BLaER1 treated with 17β-estradiol and CSF1 and Interleukin-3, amounts not matched to agents 10 nM and 100 nM (cell line): ENCODE measurements at regions not wholly inside any gene's neighbourhood (a gene's known extent, or its start where the extent isn't known, plus 50 kb on each side); places are given as distances from the start of the nearest gene placed in this dataset.

Experiments used
- H3K27ac ChIP-seq, 11 experiments: shearing (Covaris generic); formaldehyde crosslinking; 2 replicates each; pipeline ENCODE4 v1.8.1; 2022
- H3K27me3 ChIP-seq, 11 experiments: shearing (Covaris generic); formaldehyde crosslinking; 2 replicates each; pipeline ENCODE4 v1.8.1; 2022
- H3K36me3 ChIP-seq, 11 experiments: shearing (Covaris generic); formaldehyde crosslinking; 2 replicates each; pipeline ENCODE4 v1.8.1; 2022
- H3K4me1 ChIP-seq, 10 experiments: shearing (Covaris generic); formaldehyde crosslinking; 2 replicates each; pipeline ENCODE4 v1.8.1; 2022
- H3K4me2 ChIP-seq, 11 experiments: shearing (Covaris generic); formaldehyde crosslinking; 2 replicates each; pipeline ENCODE4 v1.8.1; 2022
- H3K4me3 ChIP-seq, 10 experiments: shearing (Covaris generic); formaldehyde crosslinking; 2 replicates each; pipeline ENCODE4 v1.8.1; 2022
- H3K9ac ChIP-seq, 11 experiments: shearing (Covaris generic); formaldehyde crosslinking; 2 replicates each; pipeline ENCODE4 v1.8.1; 2022
- H3K9me3 ChIP-seq, 11 experiments: shearing (Covaris generic); formaldehyde crosslinking; replicated peaks in 1 of 11; 2 replicates each; pipeline ENCODE4 v1.8.1; 2022
- H4K20me1 ChIP-seq, 11 experiments: shearing (Covaris generic); formaldehyde crosslinking; 2 replicates each; pipeline ENCODE4 v1.8.1; 2022
- Cebpa-rat ChIP-seq, 11 experiments: shearing (Covaris generic); IDR thresholded peaks; 2 replicates each; pipeline ENCODE4 v1.8.1; 2022

- Histone ChIP-seq H3K4me2 (no peak overlapping the region), H3K27ac (no peak overlapping the region), H3K27me3 (no peaks in the 10 kb centered on the region), H3K36me3 (no peaks in the 10 kb centered on the region), H3K9me3 (peaks cover 0 to 3% (median 0%) of the 10 kb centered on the region in 11 experiments; a peak in 1 of 22 replicates), H3K9ac (no peak overlapping the region), H3K4me3 (no peak overlapping the region), H4K20me1 (no peaks in the 10 kb centered on the region), H3K4me1 (no peaks in the 10 kb centered on the region)
- no peak for TF ChIP-seq Cebpa-rat (IDR thresholded peaks at IDR 0.05)
These were observed 604.7 kb upstream of the EPHA6 start for GRCh38 chr3:96209699-96210098.

DNA sequence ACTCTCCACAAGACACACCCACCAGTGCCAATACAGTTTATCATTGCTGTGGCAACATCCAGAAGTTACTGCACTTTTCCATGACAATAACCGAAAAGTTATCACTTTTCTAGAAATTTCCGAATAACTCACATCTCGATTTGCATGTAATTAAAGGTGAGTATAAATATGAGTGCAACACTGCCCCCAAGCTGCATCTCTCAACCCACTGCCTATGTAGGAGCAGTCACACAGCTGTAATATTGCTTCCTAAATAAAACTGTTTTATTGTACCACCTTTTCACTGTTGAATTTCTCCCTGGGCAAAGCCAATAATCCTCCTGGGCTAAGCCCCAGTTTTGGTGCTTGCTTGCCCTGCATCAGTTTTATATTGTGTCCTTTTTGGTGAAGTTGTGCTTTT is 601.0 kb upstream of the EPHA6 start:
- Histone ChIP-seq H3K9ac (no peak overlapping the region), H3K9me3 (peaks cover 0 to 3% (median 0%) of the 10 kb centered on the region in 11 experiments; a peak in 1 of 22 replicates), H3K27me3 (no peaks in the 10 kb centered on the region), H3K4me1 (no peaks in the 10 kb centered on the region), H3K4me3 (no peak overlapping the region), H3K36me3 (no peaks in the 10 kb centered on the region), H3K4me2 (no peak overlapping the region), H4K20me1 (no peaks in the 10 kb centered on the region), H3K27ac (no peak overlapping the region)
- TF ChIP-seq Cebpa-rat (IDR thresholded peaks at IDR 0.05) = no peak

- TF ChIP-seq Cebpa-rat (IDR thresholded peaks at IDR 0.05) = no peak
- Histone ChIP-seq H3K27ac (no peak overlapping the region), H3K36me3 (no peaks in the 10 kb centered on the region), H3K4me1 (no peaks in the 10 kb centered on the region), H3K27me3 (no peaks in the 10 kb centered on the region), H3K9me3 (peaks cover 0 to 3% (median 0%) of the 10 kb centered on the region in 11 experiments; a peak in 1 of 22 replicates), H3K9ac (no peak overlapping the region), H3K4me2 (no peak overlapping the region), H4K20me1 (no peaks in the 10 kb centered on the region), H3K4me3 (no peak overlapping the region)
These were observed 599.5 kb upstream of the EPHA6 start for GRCh38 chr3:96214941-96215340.

- Histone ChIP-seq H3K9me3 (no peaks in the 10 kb centered on the region), H3K27me3 (no peaks in the 10 kb centered on the region), H3K36me3 (no peaks in the 10 kb centered on the region), H3K4me2 (no peak overlapping the region), H3K4me1 (no peaks in the 10 kb centered on the region), H3K27ac (no peak overlapping the region), H3K4me3 (no peak overlapping the region), H3K9ac (no peak overlapping the region), H4K20me1 (no peaks in the 10 kb centered on the region)
- TF ChIP-seq Cebpa-rat (IDR thresholded peaks at IDR 0.05) = no peak
These were observed 588.9 kb upstream of the EPHA6 start for GRCh38 chr3:96225494-96225893.

GRCh38 chr3:96233679-96234078 is 580.7 kb upstream of the EPHA6 start:
- Histone ChIP-seq H4K20me1 (no peaks in the 10 kb centered on the region), H3K4me1 (no peaks in the 10 kb centered on the region), H3K4me2 (no peak overlapping the region), H3K4me3 (no peak overlapping the region), H3K36me3 (no peaks in the 10 kb centered on the region), H3K9ac (no peak overlapping the region), H3K9me3 (no peaks in the 10 kb centered on the region), H3K27me3 (no peaks in the 10 kb centered on the region), H3K27ac (no peak overlapping the region)
- TF ChIP-seq Cebpa-rat (IDR thresholded peaks at IDR 0.05) = no peak

DNA sequence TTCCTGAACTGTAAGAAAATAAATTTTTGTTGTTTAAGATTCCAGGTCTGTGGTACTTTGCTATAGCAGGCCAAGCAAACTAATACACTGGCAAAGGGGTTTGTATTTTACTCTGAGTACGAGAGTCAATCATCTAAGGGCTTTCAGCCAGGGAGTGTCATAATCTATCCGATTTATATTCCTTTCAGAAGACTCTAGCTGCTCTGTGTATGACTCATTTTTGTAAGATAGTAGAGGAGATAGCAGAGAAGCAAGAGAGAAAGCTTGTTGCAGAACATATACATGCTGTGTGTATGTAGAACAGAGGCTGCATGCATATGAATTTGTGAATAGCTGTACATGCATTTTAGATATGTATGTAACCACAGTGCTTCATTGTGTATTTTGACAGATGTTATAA is 577.9 kb upstream of the EPHA6 start:
- H4K20me1 ChIP-seq = no peaks in the 10 kb centered on the region
- H3K9ac ChIP-seq = no peak overlapping the region
- TF ChIP-seq Cebpa-rat (IDR thresholded peaks at IDR 0.05) = no peak
- H3K36me3 ChIP-seq = no peaks in the 10 kb centered on the region
- H3K4me2 ChIP-seq = no peak overlapping the region
- H3K9me3 ChIP-seq = no peaks in the 10 kb centered on the region
- H3K4me3 ChIP-seq = no peak overlapping the region
- H3K4me1 ChIP-seq = no peaks in the 10 kb centered on the region
- no peaks in the 10 kb centered on the region for H3K27me3 ChIP-seq
- no peak overlapping the region for H3K27ac ChIP-seq

GRCh38 chr3:96259299-96259698 is 555.1 kb upstream of the EPHA6 start:
- no peak overlapping the region for H3K27ac ChIP-seq
- H3K4me2 ChIP-seq = no peak overlapping the region
- H3K27me3 ChIP-seq = no peaks in the 10 kb centered on the region
- no peaks in the 10 kb centered on the region for H3K36me3 ChIP-seq
- no peak overlapping the region for H3K4me3 ChIP-seq
- no peaks in the 10 kb centered on the region for H4K20me1 ChIP-seq
- no peak for TF ChIP-seq Cebpa-rat (IDR thresholded peaks at IDR 0.05)
- H3K4me1 ChIP-seq = no peaks in the 10 kb centered on the region
- no peak overlapping the region for H3K9ac ChIP-seq
- H3K9me3 ChIP-seq = no peaks in the 10 kb centered on the region

DNA sequence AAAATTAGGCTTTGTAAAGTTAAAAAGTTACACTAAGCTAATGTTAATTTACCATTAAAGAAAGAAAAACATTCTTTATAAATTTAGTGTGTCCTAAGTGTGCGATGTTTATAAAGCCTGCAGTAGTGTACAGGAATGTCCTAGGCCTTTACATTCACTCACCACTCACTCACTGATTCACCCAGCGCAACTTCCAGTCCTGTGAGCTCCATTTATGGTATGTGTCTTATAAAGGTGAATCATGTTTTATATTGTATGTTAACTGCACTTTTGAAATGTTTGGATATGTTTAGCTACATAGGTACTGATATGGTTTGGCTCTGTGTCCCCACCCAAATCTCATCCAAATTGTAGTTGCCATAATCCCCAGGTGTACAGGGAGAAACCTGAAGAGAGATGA is 549.7 kb upstream of the EPHA6 start:
- no peaks in the 10 kb centered on the region for H4K20me1 ChIP-seq
- no peak overlapping the region for H3K4me3 ChIP-seq
- H3K27me3 ChIP-seq = no peaks in the 10 kb centered on the region
- no peak overlapping the region for H3K27ac ChIP-seq
- H3K9ac ChIP-seq = no peak overlapping the region
- H3K9me3 ChIP-seq = peaks cover 0 to 5% (median 0%) of the 10 kb centered on the region in 11 experiments; a peak in 2 of 22 replicates
- no peak for TF ChIP-seq Cebpa-rat (IDR thresholded peaks at IDR 0.05)
- H3K4me1 ChIP-seq = peaks cover 0 to 8% (median 5%) of the 10 kb centered on the region in 10 experiments; a peak in 7 of 20 replicates
- no peak overlapping the region for H3K4me2 ChIP-seq
- no peaks in the 10 kb centered on the region for H3K36me3 ChIP-seq

DNA sequence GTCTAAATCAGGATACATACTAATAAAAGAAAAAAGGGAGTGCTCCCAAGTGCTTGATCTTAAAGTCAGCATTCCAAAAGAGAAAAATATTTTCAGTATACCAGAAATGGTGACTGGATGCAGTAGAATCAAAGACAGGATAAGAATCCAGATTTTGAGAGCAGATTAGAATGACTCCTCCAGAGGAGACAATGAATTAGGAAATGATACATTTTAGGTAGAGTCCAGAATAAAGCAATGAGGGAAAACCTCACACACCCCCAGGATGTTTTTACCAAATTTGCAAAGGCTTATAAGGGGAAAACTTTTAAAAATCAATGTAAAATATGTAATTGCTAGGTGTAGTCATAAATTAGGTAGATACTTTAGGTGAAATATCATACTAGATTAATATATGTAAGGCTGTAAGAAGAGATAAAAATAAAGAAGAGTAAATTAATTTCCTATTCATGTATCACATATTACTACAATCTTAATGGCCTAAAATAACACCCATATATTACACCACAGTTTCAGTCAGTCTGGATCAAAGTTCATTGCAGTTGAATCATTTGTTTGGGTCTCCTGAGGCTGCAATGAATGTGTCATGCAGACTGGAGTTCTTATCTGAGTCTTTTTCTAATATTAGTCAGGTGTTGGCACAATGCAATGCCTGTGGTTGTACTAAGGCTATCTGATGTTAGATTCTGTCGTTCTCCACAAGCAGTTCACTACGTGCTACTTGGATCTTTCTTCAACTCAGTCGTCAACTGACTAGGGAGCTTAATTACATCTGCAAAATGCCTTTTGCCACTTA is 547.8 kb upstream of the EPHA6 start:
- H3K4me3 ChIP-seq = no peak overlapping the region
- H4K20me1 ChIP-seq = no peaks in the 10 kb centered on the region
- H3K9ac ChIP-seq = no peak overlapping the region
- H3K27ac ChIP-seq = no peak overlapping the region
- no peak for TF ChIP-seq Cebpa-rat (IDR thresholded peaks at IDR 0.05)
- H3K36me3 ChIP-seq = no peaks in the 10 kb centered on the region
- peaks cover 0 to 8% (median 5%) of the 10 kb centered on the region in 10 experiments; a peak in 7 of 20 replicates for H3K4me1 ChIP-seq
- H3K27me3 ChIP-seq = no peaks in the 10 kb centered on the region
- peaks cover 0 to 5% (median 0%) of the 10 kb centered on the region in 11 experiments; a peak in 2 of 22 replicates for H3K9me3 ChIP-seq
- H3K4me2 ChIP-seq = no peak overlapping the region

DNA sequence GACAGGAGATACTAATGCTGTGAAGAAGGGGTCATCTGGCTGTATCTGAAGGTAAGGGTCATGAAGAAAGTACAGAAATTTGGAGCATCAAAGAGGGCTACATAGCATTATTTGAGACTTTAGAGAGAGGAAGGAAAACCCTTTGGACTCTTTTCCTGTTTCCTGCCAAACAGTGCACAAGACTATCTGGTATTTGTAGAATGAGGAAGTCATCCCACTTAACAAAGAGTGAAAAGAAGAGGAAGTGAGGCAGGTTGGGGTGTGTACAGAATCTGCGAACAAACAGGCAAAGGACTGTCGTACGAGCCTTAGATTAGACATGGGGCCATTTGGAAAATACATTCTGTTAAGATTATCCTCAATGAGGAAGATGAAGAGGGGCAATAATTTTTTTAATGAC is 546.8 kb upstream of the EPHA6 start:
- H3K27ac ChIP-seq = no peak overlapping the region
- no peak overlapping the region for H3K9ac ChIP-seq
- H3K4me1 ChIP-seq = peaks cover 0 to 8% (median 5%) of the 10 kb centered on the region in 10 experiments; a peak in 7 of 20 replicates
- H3K4me2 ChIP-seq = peak overlapping the region in 5 of 11 experiments; percentile 1 to 41 (median 33); a peak in 5 of 22 replicates
- H3K9me3 ChIP-seq = peaks cover 0 to 5% (median 0%) of the 10 kb centered on the region in 11 experiments; a peak in 2 of 22 replicates
- H3K4me3 ChIP-seq = no peak overlapping the region
- no peaks in the 10 kb centered on the region for H3K36me3 ChIP-seq
- no peak for TF ChIP-seq Cebpa-rat (IDR thresholded peaks at IDR 0.05)
- H4K20me1 ChIP-seq = no peaks in the 10 kb centered on the region
- no peaks in the 10 kb centered on the region for H3K27me3 ChIP-seq
